NB4 (cell line): ENCODE measurements at regions not wholly inside any gene's neighbourhood (a gene's known extent, or its start where the extent isn't known, plus 50 kb on each side); places are given as distances from the start of the nearest gene placed in this dataset.

Experiments used
- CTCF ChIP-seq: IDR thresholded peaks from one replicate; pipeline ENCODE4 v1.5.1; 2012; ENCODE audit warnings: low read depth, low read length
- MAX ChIP-seq: IDR thresholded peaks from 2 replicates; pipeline ENCODE4 v1.6.1; 2011; ENCODE audit warnings: low read depth, low read length
- MYC ChIP-seq: IDR thresholded peaks from 2 replicates; pipeline ENCODE4 v1.6.1; 2011; ENCODE audit warnings: low read depth, low read length
- POLR2A ChIP-seq: IDR thresholded peaks from 2 replicates; pipeline ENCODE4 v1.6.1; 2011; ENCODE audit warnings: mild to moderate bottlenecking; ENCODE audit not compliant: insufficient read length; ENCODE audit errors: extremely low read depth

GRCh38 chr13:65265988-65266387 is 1964.1 kb downstream of the PCDH9 start:
- TF ChIP-seq CTCF (no peak), MYC (no peak), POLR2A (no peak), MAX (no peak)
